ENCODE measurements at regions not wholly inside any gene's neighbourhood (a gene's known extent, or its start where the extent isn't known, plus 50 kb on each side); places are given as distances from the start of the nearest gene placed in this dataset.

DNA sequence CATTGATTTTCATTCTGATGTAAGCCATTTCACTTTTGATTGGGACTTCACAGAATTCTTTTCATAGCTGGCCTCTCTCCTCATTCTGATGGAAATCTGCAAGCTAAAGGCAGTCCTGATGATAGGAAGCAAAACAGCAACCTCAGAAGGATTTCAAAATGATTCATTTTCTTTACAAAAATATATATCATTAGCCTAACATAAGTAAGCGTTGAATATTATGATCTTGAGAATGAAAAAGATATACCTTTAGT is 143.1 kb upstream of the GJE1 start:
- TF ChIP-seq, protein P1, sequence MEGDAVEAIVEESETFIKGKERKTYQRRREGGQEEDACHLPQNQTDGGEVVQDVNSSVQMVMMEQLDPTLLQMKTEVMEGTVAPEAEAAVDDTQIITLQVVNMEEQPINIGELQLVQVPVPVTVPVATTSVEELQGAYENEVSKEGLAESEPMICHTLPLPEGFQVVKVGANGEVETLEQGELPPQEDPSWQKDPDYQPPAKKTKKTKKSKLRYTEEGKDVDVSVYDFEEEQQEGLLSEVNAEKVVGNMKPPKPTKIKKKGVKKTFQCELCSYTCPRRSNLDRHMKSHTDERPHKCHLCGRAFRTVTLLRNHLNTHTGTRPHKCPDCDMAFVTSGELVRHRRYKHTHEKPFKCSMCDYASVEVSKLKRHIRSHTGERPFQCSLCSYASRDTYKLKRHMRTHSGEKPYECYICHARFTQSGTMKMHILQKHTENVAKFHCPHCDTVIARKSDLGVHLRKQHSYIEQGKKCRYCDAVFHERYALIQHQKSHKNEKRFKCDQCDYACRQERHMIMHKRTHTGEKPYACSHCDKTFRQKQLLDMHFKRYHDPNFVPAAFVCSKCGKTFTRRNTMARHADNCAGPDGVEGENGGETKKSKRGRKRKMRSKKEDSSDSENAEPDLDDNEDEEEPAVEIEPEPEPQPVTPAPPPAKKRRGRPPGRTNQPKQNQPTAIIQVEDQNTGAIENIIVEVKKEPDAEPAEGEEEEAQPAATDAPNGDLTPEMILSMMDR (IDR thresholded peaks at IDR 0.05; ENCODE audit: insufficient read depth, low read depth, low read length), result no peak
- TF ChIP-seq EZH2 (IDR thresholded peaks at IDR 0.05; ENCODE audit: insufficient read depth, low read length), result no peak
